Neuron (in vitro differentiated cells): ENCODE measurements at regions not wholly inside any gene's neighbourhood (a gene's known extent, or its start where the extent isn't known, plus 50 kb on each side); places are given as distances from the start of the nearest gene placed in this dataset.
"Not testable (repeated sequence)": the region's sequence is repeated elsewhere in the genome, so short reads cannot be mapped to it uniquely, and the experiment has no call there.

Experiments used
- H2AFZ ChIP-seq: one replicate; pipeline ENCODE4 v1.6.1; 2013; ENCODE audit warnings: low read depth, mild to moderate bottlenecking, inconsistent platforms, low read length, moderate library complexity
- H3K27me3 ChIP-seq: one replicate; pipeline ENCODE4 v1.6.1; 2013; ENCODE audit warnings: low read length; ENCODE audit not compliant: insufficient read depth
- H3K36me3 ChIP-seq: one replicate; pipeline ENCODE4 v1.6.1; 2013; ENCODE audit warnings: low read length; ENCODE audit not compliant: insufficient read depth
- H3K4me1 ChIP-seq: one replicate; pipeline ENCODE4 v1.6.1; 2013; ENCODE audit warnings: low read length; ENCODE audit not compliant: insufficient read depth
- H3K4me3 ChIP-seq: 2 replicates; pipeline ENCODE4 v1.5.1; 2013; ENCODE audit warnings: mild to moderate bottlenecking, low read length, moderate library complexity
- H3K9me3 ChIP-seq: one replicate; pipeline ENCODE4 v1.6.1; 2013; ENCODE audit warnings: low read length

DNA sequence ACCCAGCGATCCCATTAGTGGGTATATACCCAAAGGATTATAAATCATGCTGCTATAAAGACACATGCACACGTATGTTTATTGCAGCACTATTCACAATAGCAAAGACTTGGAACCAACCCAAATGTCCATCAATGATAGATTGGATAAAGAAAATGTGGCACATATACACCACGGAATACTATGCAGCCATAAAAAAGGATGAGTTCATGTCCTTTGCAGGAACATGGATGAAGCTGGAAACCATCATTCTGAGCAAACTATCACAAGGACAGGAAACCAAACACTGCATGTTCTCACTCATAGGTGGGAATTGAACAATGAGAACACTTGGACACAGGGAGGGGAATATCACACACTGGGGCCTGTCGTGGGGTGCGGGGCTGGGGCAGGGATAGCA lies 230.0 kb upstream of the RREB1 start:
- not testable (repeated sequence) for H3K4me3 ChIP-seq, H2AFZ ChIP-seq, H3K9me3 ChIP-seq, H3K36me3 ChIP-seq, H3K27me3 ChIP-seq, H3K4me1 ChIP-seq

GRCh38 chr6:6878887-6879585 lies 228.7 kb upstream of the RREB1 start:
- no peaks in the 10 kb centered on the region for H3K27me3 ChIP-seq
- no peaks in the 10 kb centered on the region for H3K36me3 ChIP-seq
- H3K4me1 ChIP-seq = no peaks in the 10 kb centered on the region
- H3K4me3 ChIP-seq = no peak overlapping the region
- H3K9me3 ChIP-seq = no peaks in the 10 kb centered on the region
- no peak overlapping the region for H2AFZ ChIP-seq

DNA sequence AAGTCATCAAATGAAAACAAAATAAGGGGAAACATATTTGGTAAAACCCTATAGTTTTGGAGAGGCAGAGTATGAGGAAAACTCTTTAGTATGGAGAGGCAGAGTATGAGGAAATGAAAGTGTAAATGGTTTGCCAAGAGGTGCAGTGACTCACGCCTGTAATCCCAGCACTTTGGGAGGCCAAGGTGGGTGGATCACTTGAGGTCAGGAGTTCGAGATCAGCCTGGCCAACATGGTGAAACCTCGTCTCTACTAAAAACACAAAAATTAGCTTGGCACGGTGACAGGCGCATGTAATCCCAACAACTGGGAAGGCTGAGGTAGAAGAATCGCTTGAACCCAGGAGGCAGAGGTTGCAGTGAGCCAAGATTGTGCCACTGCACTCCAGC lies 228.2 kb upstream of the RREB1 start:
- not testable (repeated sequence) for H3K9me3 ChIP-seq, H3K27me3 ChIP-seq

DNA sequence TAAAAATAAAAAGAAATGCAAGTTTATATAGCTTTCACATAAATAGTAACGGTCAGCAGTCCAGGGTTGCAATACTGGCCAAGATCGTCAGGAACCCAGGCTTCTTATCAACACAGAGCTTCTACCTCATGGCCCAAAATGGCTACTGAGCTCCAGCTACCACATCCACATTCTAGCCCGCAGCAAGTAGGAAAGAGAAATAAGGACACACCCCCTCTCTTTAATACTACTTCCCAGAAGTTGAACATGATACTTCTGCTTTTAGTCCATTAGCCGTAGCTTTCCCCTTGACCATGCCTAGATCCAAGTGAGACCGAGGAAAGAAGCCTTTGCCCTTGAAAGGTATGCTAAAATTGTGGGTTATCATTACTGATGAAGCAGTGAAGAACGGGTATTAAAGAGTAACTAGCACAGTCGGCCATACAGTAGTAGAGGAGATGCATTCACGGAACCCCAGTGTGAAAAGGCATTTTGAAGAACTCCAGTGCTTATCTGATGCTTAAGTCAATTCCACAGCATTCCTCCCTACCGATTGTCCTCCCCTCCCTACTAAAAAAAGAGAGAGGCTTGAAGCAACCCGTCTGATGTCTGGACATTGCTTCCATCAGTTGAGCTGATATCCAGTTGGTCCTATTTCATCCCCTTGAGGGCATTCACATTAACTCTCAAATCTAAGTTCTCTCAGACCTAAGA lies 226.9 kb upstream of the RREB1 start:
- H3K4me3 ChIP-seq = no peak overlapping the region
- H2AFZ ChIP-seq = no peak overlapping the region
- H3K4me1 ChIP-seq = no peaks in the 10 kb centered on the region
- no peaks in the 10 kb centered on the region for H3K9me3 ChIP-seq
- no peaks in the 10 kb centered on the region for H3K27me3 ChIP-seq
- no peaks in the 10 kb centered on the region for H3K36me3 ChIP-seq

More for the DNA sequence above, 228.2 kb upstream of the RREB1 start:
- H3K36me3 ChIP-seq, H3K4me1 ChIP-seq, H2AFZ ChIP-seq, H3K4me3 ChIP-seq: not testable (repeated sequence)

DNA sequence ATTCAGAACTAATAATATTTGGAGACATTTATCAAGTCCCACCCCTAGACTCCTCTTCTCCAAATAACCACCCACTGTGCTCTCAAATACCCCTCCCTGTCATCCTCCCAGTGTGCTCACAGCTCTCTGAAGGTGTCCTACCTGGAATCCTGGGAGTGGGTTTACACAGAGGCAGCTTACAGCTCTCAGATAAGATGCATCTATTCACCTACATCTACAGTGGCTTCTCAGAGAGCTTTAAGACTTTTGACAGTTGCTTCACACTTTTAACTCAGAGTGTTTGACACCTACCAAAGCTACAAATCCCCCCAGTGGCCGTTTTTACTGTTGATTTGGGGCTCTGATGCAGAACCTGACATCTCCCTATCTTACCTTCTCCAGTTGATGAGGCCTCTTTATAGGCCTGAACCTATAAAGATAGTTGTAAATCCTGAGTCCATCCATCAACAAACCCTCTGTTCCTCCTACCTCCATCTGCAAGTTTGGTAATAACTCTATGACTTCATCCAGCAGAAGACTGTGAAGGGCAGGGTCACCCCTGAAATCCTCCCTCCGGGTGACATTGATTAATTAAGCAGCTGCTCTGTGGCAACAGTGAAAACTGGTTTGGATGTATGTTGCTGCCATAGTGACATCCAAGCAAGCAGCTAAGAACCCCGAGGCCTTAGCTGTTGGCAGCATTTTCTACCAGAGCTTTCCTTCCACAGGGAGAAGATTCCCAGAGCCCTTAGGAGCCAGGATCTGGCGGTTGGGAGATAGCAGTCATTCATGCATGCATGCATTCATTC lies 226.1 kb upstream of the RREB1 start:
- Histone ChIP-seq H3K4me1 (no peaks in the 10 kb centered on the region), H3K9me3 (no peaks in the 10 kb centered on the region), H3K4me3 (no peak overlapping the region), H3K36me3 (no peaks in the 10 kb centered on the region), H2AFZ (no peak overlapping the region), H3K27me3 (no peaks in the 10 kb centered on the region)

DNA sequence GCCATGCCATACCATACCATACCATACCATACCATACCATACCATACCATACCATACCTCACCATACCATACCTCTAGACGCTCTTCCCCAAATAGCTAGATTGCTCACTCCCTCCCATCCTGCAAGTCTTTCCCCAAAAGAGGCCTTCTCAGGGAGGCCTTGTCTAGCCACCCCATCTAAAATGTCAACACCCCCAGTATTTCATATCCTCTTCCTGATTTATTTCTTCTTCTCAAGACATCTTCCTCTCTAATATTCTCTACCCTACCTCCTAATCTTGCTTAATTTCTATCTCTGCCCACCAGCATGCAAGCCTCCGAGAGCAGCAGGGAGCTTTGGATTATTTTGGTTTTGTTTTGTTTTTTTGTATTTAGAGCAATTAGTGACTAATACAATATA lies 225.2 kb upstream of the RREB1 start:
- Histone ChIP-seq H3K4me3 (no peak overlapping the region), H3K9me3 (no peaks in the 10 kb centered on the region), H2AFZ (no peak overlapping the region), H3K36me3 (no peaks in the 10 kb centered on the region), H3K4me1 (no peaks in the 10 kb centered on the region), H3K27me3 (no peaks in the 10 kb centered on the region)

DNA sequence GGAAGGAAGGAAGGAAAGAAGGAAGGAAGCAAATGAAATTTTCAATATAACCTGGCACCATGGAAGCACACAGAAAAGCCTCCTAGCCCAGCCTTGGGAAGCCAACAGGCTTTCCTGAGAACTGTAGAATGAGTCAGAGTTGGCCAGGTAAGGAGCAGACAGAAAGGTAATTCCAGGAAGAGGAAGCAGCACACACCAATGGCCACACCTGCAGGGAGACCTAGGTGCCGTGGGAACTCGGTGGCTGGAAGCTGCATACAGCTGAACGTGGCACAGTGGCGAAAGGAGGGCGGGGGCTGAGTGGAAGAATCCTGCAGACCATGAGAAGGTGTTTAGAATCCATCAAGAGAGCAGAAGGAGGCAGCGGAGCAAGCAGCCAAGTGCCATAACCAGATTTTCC lies 224.8 kb upstream of the RREB1 start:
- H2AFZ ChIP-seq = no peak overlapping the region
- H3K36me3 ChIP-seq = no peaks in the 10 kb centered on the region
- H3K4me1 ChIP-seq = no peaks in the 10 kb centered on the region
- H3K27me3 ChIP-seq = no peaks in the 10 kb centered on the region
- no peak overlapping the region for H3K4me3 ChIP-seq
- H3K9me3 ChIP-seq = no peaks in the 10 kb centered on the region

- Histone ChIP-seq H3K9me3 (no peaks in the 10 kb centered on the region), H3K4me3 (no peak overlapping the region), H3K36me3 (no peaks in the 10 kb centered on the region), H3K27me3 (no peaks in the 10 kb centered on the region), H2AFZ (no peak overlapping the region), H3K4me1 (no peaks in the 10 kb centered on the region)
Observed at GRCh38 chr6:6884193-6884627, 223.6 kb upstream of the RREB1 start.

DNA sequence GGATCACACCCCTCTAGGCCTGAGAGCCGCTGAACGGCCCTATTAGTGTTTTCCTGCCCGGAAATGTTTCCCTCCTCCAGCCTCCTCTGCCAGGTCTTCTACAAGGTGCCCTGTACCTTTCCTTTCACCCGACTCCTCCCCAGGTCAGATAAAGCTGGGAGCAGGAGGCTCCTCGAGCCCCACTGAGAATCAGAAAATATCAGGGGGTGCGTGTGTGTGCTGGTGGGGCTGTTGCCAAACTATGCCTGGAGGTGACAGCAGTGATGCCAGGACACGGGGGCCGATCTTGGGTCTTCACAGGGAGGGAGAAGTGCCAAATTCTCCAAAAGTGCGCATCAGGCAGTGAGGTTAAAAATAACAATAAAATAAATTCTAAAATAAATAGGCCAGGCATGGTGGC lies 222.8 kb upstream of the RREB1 start:
- no peaks in the 10 kb centered on the region for H3K27me3 ChIP-seq

DNA sequence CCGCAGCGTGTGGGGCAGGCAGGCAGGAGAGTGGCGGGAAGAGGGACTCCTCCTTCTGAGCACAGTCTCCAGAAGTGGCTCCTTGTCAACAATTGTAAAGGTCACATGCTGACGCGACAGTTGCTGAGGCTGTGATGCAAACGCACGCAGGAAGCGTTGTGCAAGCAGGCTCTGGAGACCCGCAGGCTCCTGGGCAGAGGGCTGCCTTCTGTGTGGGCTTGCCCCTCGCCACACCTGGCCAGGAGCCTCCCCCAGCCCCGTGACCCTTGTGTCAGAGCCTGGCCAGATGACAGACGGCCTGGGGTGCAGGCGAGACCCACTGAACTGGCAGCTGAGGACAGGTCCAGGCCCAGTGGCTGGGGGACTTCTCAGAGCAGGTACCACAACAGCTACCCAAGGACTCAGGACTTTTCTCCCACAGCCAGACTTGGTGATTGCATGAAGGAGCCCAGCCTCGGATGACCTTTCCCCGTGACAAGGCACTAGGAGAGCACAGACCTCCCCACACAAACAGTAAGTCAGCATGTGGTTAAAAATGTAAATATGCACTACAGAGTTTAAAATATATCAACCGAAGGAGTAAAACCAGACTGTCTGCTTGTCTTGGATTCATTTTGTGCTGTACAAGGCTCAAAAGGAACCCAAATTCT lies 222.1 kb upstream of the RREB1 start:
- no peaks in the 10 kb centered on the region for H3K9me3 ChIP-seq
- H3K27me3 ChIP-seq = no peaks in the 10 kb centered on the region
- no peaks in the 10 kb centered on the region for H3K36me3 ChIP-seq
- no peaks in the 10 kb centered on the region for H3K4me1 ChIP-seq
- no peak overlapping the region for H3K4me3 ChIP-seq
- H2AFZ ChIP-seq = no peak overlapping the region

More for the DNA sequence above, 222.8 kb upstream of the RREB1 start:
- H2AFZ ChIP-seq = no peak overlapping the region
- no peaks in the 10 kb centered on the region for H3K4me1 ChIP-seq
- H3K36me3 ChIP-seq = no peaks in the 10 kb centered on the region
- H3K4me3 ChIP-seq = no peak overlapping the region
- no peaks in the 10 kb centered on the region for H3K9me3 ChIP-seq

DNA sequence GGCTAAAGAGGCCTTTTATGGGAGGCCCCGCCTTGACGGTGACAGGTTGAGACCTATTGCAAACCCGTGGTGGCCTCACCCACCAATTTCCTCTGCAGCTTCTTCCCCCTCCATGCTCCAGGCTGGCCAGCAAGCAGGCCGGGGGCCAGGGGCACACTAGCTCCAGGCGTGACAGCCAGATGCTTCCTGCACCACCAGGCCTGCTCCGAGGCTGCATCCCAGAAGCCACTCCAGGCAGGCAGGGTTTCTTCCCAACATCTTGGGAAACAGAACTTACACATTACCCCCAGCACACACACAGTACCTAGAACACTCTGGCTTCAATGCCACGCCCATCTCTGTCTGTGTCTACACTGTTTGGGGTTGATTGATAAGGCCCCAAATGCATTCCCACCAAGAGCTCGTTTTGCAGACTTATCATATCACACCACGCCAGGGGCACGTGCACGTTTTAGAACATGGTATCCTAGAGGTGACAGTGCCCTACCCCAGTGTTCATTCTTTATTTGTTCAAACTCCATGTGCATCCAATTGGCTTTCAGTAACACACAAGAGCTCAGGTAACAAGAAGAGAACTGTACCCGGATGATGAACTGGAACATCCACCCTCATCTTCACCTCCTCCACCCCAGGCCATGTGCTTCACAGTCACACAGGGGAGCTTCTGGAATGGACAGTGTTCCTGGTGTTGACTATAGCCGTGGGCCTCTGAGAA lies 221.4 kb upstream of the RREB1 start:
- Histone ChIP-seq H3K4me3 (no peak overlapping the region), H2AFZ (no peak overlapping the region), H3K4me1 (no peaks in the 10 kb centered on the region), H3K9me3 (no peaks in the 10 kb centered on the region), H3K36me3 (no peaks in the 10 kb centered on the region), H3K27me3 (no peaks in the 10 kb centered on the region)

DNA sequence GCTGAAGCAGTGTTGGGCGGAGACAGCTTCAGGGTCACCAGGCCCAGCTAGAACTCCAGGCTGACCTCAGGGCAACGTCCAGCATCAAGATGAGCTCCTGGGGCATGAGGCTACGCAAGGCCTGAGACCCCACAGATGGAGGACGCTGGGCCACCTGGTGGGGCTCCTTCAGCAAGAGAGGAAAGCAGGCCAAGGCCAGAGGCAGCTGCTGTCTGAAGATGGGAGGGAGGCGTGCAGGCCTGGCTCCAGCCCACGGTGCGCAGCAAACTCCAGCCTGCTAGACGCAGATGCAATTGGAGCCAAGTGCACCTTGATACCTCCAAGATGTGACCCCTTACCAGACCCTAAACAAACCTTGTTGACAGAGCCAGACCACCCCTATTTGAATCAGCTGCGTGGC lies 220.9 kb upstream of the RREB1 start:
- Histone ChIP-seq H2AFZ (no peak overlapping the region), H3K27me3 (no peaks in the 10 kb centered on the region), H3K4me1 (no peaks in the 10 kb centered on the region), H3K9me3 (no peaks in the 10 kb centered on the region), H3K36me3 (no peaks in the 10 kb centered on the region), H3K4me3 (no peak overlapping the region)
